Anterior cingulate cortex (tissue), 58 donors: ENCODE measurements at regions not wholly inside any gene's neighbourhood (a gene's known extent, or its start where the extent isn't known, plus 50 kb on each side); places are given as distances from the start of the nearest gene placed in this dataset.

Experiments used
- DNase-seq, 58 donors: peaks; one replicate each; lab custom pipeline; 2025; lab: John Stamatoyannopoulos, UW

DNA sequence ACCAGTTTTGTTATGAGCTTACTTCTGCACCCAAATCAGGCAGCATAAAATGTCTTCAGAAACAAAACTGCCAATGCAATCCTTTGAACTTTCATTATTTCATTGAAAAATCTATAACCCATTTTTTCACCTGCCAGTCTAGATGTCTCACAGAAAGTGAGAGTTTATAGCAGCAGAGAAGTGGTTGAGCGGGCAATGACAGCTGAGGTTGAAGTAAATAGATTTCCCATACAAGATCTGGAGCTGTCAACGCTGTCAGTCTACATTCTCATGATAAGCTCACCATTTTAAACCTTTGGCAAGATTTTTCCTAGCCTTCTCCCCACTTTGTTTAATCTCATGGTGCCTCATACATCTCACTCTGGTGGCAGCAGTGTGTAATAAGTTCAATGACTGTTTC is 1144.9 kb upstream of the PCDH9 start:
- DNase-seq, result no peak

DNA sequence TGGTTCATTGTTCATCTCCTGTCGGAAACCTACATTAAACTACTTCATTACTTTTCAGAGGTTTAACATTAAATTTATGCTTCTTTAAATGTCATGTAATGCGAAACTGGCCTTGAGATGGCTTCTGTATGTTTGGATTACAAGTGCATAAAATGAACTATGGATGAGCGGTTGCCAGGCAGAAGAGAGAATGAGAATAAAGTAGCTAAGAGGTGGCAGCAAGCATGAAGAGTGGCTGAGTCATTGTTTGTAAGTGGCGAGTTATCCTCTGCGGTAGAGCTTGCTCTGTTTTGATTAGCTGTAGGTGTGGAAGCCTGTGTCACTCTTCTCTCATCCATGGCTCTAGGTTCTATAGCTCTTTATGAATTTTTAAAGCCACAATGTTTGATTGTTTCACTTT is 1139.6 kb upstream of the PCDH9 start:
- no peak for DNase-seq

GRCh38 chr13:68368922-68369321 is 1138.8 kb upstream of the PCDH9 start:
- DNase-seq, result no peak

GRCh38 chr13:68359105-68359504 is 1129.0 kb upstream of the PCDH9 start:
- DNase-seq, result no peak

DNA sequence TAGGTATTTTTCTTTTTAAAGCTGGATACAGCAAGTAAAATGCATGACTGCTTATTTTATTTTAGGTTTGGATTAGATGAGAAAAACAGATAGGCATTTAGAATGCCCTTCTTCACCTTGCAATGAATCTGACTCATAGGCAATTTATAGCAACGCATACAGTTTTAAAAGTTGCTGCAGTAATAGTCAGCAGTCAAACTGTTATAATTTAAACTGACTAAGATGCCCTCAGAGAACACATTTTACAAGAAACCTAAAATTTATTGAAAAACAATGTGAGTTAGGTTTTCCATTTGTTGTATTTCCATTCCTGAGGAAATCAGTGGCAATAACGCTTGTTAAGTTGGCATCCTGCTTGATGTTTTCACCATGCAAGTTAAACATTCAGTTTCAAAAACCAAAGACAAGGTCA is 1128.2 kb upstream of the PCDH9 start:
- no peak for DNase-seq

DNA sequence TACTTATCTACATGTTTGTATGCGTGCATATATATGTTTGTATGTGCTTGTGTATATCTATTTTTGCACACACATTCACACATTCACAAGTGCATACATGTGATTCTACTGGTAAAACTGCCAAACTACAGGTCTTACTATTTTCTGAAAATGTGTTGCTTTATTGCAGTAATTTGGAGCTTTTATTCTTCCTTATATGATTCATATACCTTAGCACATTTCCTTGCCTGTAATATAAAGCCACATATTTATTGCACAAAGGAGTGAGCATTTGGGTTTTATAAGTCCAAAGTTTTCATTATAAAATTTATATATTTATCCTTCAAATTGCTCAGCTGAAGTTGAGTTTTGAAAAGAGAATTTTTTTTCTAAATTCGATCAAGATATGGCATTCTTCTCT is 1120.4 kb upstream of the PCDH9 start:
- DNase-seq, result no peak

DNA sequence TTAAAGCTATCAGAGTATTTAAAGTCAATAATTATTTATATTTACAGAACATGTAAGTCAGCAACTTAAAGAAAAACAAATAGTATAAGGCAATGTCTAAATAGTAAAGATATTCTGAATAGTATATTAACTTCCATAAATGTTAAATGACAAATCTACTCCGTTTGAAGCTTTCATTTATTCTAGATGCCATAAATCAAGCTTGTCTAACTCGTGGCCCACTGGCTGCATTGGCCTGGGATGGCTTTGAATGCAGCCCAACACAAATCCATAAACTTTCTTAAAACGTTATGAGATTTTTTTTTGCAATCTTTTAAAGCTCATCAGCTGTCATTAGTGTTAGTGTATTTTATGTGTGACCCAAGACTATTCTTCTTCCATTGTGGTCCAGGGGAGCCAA is 1117.1 kb upstream of the PCDH9 start:
- no peak for DNase-seq

GRCh38 chr13:68345963-68346531 is 1115.9 kb upstream of the PCDH9 start:
- DNase-seq, result no peak

- DNase-seq, result no peak
These were observed 1093.0 kb upstream of the PCDH9 start for GRCh38 chr13:68323124-68323523.

DNA sequence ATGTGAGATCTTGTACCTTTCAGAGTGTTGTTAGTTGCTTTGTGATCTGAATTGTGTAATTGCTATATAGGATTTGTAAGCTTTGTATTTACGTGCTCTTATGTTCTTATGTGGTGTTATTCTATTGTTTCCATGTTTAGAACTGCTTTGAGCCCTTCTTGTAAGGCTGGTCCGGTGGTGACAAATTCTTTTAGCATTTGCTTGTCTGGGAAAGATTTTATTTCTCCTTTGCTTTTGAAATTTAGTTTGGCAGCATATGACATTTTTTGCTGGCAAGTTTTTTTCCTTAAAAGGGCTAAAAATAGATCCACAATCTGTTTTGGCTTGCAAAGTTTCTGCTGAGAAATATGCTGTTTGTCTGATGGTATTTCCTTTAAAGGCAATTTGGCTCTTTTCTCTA is 1089.2 kb upstream of the PCDH9 start:
- DNase-seq, result no peak

GRCh38 chr13:68304286-68304893 is 1074.3 kb upstream of the PCDH9 start:
- DNase-seq, result no peak

GRCh38 chr13:68293631-68294030 is 1063.5 kb upstream of the PCDH9 start:
- DNase-seq, result no peak

GRCh38 chr13:68292601-68293000 is 1062.5 kb upstream of the PCDH9 start:
- DNase-seq, result no peak

DNA sequence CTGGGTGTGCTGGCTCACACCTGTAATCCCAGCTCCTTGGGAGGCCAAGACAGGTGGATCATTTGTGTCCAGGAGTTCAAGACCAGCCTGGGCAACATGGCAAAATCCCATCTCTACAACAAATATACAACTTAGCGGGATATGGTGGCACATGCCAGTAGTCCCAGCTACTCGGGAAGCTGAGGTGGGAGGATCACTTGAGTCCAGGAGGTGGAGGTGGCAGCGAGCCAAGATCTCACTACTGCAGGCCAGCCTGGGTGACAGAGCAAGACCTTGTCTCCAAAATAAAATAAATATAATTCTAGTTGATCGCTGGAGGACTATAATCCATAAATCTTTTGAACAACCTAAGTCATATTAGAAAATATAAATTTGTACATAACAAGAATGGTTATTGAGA is 1061.5 kb upstream of the PCDH9 start:
- no peak for DNase-seq

GRCh38 chr13:68275758-68276157 is 1045.6 kb upstream of the PCDH9 start:
- no peak for DNase-seq

DNA sequence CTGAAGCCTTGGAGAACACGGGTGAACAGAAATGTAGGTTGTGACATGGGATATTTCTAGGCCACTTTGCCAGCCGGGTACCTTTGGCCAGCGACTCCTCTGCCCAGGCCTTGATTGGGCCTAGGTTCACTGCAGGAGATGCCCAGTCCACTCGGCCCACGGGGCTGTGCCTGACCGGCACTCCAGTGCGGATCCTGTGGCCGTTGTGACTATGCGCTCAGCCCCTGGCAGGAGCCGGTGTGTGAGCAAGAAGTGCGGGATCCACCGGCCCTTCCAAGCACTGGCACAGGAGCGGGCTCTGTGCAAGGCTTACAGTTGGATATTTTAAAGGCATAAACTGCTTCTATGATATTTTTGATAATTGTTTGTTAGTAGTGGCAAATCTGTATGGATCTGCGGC is 1042.5 kb upstream of the PCDH9 start:
- DNase-seq, result no peak

GRCh38 chr13:68264692-68265091 is 1034.6 kb upstream of the PCDH9 start:
- no peak for DNase-seq

DNA sequence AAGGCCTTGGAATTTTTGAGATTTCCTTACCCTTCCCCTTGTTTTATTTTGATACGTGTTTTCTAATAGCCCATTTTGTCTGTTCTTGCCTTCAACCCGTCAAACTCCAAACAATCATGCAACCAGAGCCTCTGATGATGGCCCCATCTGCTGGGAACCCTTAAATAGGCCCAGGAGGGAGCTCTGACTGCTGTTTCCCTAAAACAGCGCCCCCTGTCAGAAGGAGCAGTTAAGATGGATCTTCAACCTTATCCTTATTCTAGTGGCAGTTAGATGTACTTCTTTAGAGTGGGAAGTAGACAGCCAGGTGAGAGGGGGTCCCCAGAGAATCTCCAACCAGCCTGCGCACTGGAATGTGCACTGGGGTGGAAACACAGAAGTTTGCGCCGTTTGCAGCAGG is 1031.0 kb upstream of the PCDH9 start:
- DNase-seq, result no peak

DNA sequence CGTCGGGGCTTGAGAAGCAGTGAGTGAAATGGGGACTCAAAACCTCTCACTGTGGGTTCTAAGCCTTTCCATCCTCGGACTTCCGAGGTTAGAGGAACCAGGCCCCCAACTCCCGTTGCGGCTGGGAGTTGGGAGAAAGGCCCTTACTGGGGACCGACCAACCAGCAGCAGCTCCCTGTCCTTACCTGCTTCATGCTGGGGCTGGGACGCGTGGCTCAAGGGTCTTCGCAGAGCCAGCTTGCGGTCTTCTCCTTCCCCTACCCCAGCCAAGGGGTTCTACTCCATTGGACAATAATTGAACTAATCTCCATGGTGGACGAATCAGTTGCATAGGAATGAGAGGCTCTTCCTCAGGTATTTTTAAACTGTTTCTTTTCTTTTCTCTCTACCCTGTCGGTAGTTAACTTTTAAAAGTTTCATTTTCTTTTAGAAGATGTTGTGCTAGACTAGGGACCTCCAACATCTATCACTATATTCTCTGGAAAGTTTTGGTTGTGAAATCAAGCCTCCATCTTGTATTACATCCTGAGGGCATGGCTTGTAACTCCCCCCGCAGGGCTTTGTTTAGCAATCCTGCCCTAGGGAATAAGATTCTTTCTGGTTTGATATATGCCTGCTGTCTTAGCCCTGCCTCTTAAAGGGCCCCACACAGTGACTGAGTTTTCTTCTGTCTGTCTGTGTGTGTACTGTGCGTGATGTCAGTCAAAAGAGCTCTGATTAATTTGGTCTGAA is 1027.1 kb upstream of the PCDH9 start:
- no peak for DNase-seq

- DNase-seq, result no peak
These were observed 1024.0 kb upstream of the PCDH9 start for GRCh38 chr13:68254151-68254550.

DNA sequence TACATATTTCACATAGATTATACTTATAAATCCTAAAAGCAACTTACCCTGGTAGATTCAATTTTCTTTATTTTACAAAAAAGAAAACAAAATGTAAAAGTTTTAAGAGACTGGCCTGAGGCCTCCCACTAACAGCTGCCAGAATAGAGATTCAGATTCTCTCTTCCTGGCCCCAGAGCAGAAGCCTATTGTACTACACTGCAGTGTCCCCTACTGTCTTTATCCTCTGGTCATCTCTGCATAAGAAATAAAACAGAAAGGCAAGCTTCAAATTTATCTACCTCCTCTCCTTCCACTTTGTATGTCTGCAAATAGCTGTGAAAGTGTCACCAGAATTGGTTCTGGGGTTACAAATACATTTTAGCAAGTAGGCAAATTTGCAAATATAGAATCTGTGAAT is 1004.1 kb upstream of the PCDH9 start:
- DNase-seq, result no peak
